NCI-H187 treated with DMSO at 0.1 percent for 48 hours (cell line): ENCODE measurements at regions not wholly inside any gene's neighbourhood (a gene's known extent, or its start where the extent isn't known, plus 50 kb on each side); places are given as distances from the start of the nearest gene placed in this dataset.
"Not testable (repeated sequence)": the region's sequence is repeated elsewhere in the genome, so short reads cannot be mapped to it uniquely, and the experiment has no call there.

Experiments used
- DNase-seq: peaks from one replicate; lab custom pipeline; 2025; lab: John Stamatoyannopoulos, UW

GRCh38 chr3:106348139-106348690 is 479.4 kb upstream of the CBLB start:
- DNase-seq, result no peak

- DNase-seq, result no peak
Observed at GRCh38 chr3:106349191-106349881, 480.5 kb upstream of the CBLB start.

GRCh38 chr3:106355873-106356272 is 487.1 kb upstream of the CBLB start:
- DNase-seq, result no peak

- DNase-seq, result no peak
Observed at GRCh38 chr3:106359692-106360091, 490.9 kb upstream of the CBLB start.

GRCh38 chr3:106360901-106361300 is 492.1 kb upstream of the CBLB start:
- not testable (repeated sequence) for DNase-seq

GRCh38 chr3:106364477-106364876 is 495.7 kb upstream of the CBLB start:
- no peak for DNase-seq

- DNase-seq, result no peak
Observed at GRCh38 chr3:106365061-106365691, 496.4 kb upstream of the CBLB start.

- no peak for DNase-seq
Observed at GRCh38 chr3:106366352-106366751, 497.5 kb upstream of the CBLB start.

- no peak for DNase-seq
Observed at GRCh38 chr3:106367496-106367895, 498.7 kb upstream of the CBLB start.

GRCh38 chr3:106371221-106371970 is 502.6 kb upstream of the CBLB start:
- DNase-seq, result no peak

GRCh38 chr3:106371971-106372805 is 503.4 kb upstream of the CBLB start:
- DNase-seq, result no peak

- no peak for DNase-seq
Observed at GRCh38 chr3:106372806-106373190, 504.0 kb upstream of the CBLB start.

- DNase-seq, result no peak
Observed at GRCh38 chr3:106376016-106376570, 507.3 kb upstream of the CBLB start.

GRCh38 chr3:106379251-106379750 is 510.5 kb upstream of the CBLB start:
- no peak for DNase-seq

- DNase-seq, result no peak
Observed at GRCh38 chr3:106380232-106380631, 511.4 kb upstream of the CBLB start.

- DNase-seq, result no peak
Observed at GRCh38 chr3:106381286-106381938, 512.6 kb upstream of the CBLB start.

GRCh38 chr3:106381939-106382335 is 513.1 kb upstream of the CBLB start:
- DNase-seq, result no peak

- no peak for DNase-seq
Observed at GRCh38 chr3:106386050-106386449, 517.2 kb upstream of the CBLB start.

- no peak for DNase-seq
Observed at GRCh38 chr3:106392915-106393314, 524.1 kb upstream of the CBLB start.

- no peak for DNase-seq
Observed at GRCh38 chr3:106397006-106397405, 528.2 kb upstream of the CBLB start.
